HG02798 (cell line): ENCODE measurements at regions not wholly inside any gene's neighbourhood (a gene's known extent, or its start where the extent isn't known, plus 50 kb on each side); places are given as distances from the start of the nearest gene placed in this dataset.
"Not testable (repeated sequence)": the region's sequence is repeated elsewhere in the genome, so short reads cannot be mapped to it uniquely, and the experiment has no call there.

ENCODE experiments used
- ATAC-seq: cut with Tn5 transposase; IDR thresholded peaks from one replicate; pipeline ENCODE4 v1.9.1; 2021; ENCODE audit warnings: mild to moderate bottlenecking; ENCODE audit not compliant: unreplicated experiment, poor library complexity

DNA sequence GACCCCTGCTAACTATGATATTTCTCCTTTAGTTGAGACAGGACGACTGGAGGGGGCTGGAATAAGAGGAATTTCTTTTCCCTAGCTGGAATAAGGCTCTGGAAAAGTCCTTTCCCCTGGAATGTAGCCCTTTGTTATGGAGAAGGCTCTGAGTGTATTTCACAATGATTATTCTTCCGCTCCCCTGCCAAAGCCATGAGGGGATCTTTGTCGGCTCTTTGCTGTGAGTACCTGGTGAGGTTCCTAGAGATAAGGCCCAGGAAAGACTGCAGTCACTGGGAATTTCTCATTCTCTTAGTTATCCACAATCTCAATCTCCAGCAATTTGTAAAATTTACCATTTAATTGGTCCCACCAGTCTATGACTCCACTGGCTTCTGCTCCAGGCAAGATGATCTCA lies 340.2 kb upstream of the HNRNPA3 start:
- ATAC-seq, result no peak

- ATAC-seq, result no peak
Measured at GRCh38 chr2:176873403-176873802, 339.2 kb upstream of the HNRNPA3 start.

DNA sequence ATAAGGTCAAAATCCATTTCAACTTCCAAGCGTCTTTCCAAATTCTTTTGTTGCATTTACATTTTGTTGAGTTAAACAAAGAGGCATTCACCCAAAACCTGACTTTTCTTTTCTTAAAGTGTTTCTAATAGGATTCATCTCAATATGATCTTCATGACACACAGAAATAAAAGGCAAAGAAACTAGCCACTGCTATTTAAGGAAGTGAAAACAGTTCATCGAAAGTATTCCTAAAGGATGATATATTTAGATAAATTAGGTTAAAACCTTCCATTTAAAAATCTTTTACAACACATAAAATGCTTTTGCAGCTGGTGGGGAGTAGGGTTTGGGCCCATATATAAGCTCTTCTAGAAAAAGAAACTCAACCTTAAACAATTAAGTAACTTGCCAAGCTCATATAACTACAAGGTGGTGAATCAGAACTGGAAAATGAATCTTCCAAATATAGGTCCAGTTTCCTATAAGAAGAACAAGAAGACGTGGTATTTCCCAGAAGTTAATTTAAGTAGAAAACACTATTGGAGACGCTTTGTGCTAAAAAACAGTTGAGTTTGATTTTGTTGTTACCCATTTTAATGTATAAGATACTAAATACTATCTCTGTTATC lies 336.0 kb upstream of the HNRNPA3 start:
- no peak for ATAC-seq

- ATAC-seq, result no peak
Measured at GRCh38 chr2:176879426-176879995, 333.1 kb upstream of the HNRNPA3 start.

DNA sequence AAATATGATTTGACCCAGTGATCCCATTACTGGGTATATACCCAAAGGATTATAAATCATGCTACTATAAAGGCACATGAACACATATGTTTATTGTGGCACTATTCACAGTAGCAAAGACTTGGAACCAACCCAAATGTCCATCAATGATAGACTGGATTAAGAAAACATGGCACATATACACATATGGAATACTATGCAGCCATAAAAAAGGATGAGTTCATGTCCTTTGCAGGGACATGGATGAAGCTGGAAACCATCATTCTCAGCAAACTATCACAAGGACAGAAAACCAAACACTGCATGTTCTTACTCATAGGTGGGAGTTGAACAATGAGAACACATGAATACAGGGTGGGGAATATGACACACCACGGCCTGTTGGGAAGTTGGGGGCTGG lies 330.5 kb upstream of the HNRNPA3 start:
- not testable (repeated sequence) for ATAC-seq

DNA sequence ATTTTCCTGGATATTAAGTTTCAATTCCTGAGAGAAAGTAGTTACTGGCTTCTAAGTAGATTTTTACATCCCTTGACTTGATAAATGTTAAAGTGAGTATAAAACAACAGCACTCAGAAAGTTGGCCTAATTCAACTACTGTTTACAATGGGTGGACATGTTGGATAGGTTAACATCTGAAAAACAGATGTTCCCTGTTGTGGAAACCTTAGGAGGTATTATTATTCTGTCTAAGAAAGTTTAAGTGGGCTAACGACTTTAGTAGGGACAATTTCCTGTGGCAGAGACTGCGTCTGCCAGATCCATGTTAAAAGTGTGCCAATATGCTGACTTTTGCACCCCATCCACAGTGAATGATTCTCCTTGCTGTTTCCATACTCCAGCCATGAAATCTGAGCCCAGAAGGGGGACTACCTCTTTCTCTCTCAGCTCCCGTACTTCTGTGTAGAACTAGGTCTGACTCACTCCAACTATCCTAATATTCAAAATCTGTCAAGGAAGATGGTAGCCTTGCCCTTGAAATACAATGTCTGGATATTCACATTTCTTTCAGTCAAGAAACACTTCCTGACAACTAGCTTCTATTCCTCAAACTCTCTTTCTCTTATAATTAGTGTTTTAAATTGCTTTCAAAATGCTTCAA lies 327.5 kb upstream of the HNRNPA3 start:
- ATAC-seq, result no peak

DNA sequence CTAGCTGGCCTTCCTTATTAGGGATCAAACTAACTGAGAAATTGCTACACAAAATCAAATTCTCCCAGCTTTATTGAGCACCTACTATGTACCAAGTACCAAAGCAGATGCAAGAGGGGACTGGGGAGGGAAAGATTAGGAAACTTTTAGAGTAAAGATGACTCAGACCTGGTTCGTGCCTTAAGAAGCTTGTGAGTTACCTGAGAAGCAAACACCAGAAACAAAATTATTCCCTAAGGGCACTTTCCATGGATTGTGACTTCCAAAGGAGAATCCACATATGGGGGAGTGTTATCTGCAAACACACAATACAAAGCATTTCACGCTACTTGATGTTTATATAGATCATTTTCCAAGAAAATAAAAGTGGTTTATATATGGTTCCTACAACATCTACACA lies 326.9 kb upstream of the HNRNPA3 start:
- ATAC-seq, result no peak

DNA sequence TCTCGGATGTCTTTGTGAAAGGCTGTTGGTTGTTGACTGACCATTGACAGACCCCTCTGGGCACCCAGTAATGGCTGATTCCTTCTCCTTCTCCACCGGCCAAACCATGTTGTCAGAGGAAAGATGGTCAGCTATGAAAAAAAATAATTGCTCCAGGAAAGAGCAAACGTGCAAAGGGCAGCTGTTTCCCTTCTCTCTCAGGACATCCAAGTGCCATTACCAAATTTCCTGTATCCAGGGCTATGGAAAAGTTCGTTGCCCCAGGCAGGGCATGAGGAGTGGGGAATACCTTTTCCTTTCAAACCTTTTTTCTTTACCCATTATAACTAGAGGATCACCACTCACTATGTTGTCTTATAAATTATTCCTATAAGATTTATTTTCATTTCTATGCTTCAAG lies 321.5 kb upstream of the HNRNPA3 start:
- ATAC-seq, result no peak

GRCh38 chr2:176891857-176892256 lies 320.7 kb upstream of the HNRNPA3 start:
- no peak for ATAC-seq

DNA sequence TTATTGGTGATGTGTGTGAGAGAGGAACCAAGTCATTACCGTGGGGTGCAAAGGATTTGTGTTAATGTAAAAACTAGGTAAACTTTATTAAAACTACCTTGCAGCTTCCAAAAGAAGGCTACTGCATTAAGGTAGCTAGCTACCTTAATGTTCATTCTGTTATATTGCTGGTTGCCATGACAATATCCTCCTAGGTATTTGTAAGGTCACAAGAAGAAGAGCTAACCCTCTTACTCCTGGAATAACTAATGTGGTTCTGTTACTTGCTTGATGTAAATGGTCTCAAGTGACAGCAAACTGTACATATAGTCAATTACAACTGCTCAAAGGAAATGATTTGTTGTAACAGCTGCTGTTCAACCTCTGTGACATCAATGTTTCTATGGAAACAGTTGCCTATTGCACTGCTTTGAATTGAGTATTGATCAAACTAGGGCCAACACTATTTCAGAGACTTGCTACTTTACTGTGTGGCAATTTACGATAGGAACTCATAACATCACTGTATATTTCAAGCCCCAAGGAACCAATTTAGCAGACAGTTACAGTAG lies 319.8 kb upstream of the HNRNPA3 start:
- no peak for ATAC-seq

DNA sequence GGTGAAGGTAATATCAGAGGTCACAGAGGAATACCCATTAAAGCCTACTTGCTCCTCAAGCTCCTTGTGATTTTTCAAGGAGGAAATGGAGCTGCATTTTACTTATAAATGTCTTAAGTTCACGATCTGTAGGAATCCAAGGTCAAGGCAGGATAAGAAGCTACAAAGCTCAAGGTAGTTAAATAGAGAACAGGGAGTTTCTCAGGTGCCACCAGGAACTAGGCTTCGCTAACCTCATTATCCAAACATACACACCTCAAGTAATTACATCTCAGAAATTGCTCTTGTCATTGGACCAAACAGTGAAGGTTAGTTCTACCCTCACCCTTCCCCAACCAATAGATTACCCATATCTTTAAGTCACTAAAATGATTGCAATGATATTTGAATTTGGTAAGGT lies 317.4 kb upstream of the HNRNPA3 start:
- ATAC-seq, result no peak

GRCh38 chr2:176902454-176902853 lies 310.1 kb upstream of the HNRNPA3 start:
- ATAC-seq, result no peak

DNA sequence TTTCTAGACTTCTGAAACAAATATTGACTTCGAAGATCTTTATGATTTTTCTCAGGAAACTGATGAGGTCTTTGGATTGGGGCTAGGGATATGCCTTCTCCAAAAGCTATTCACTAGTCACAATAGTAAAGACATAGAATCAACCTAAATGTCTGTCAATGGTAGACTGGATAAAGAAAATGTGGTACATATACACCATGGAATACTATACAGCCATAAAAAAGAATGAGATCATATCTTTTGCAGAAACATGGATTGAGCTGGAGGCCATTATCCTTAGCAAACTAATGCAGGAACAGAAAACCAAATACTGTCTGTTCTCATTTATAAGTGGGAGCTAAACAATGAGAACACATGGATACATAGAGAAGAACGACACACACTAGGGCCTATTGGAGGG lies 308.5 kb upstream of the HNRNPA3 start:
- not testable (repeated sequence) for ATAC-seq

GRCh38 chr2:176907341-176907740 lies 305.3 kb upstream of the HNRNPA3 start:
- ATAC-seq, result no peak

DNA sequence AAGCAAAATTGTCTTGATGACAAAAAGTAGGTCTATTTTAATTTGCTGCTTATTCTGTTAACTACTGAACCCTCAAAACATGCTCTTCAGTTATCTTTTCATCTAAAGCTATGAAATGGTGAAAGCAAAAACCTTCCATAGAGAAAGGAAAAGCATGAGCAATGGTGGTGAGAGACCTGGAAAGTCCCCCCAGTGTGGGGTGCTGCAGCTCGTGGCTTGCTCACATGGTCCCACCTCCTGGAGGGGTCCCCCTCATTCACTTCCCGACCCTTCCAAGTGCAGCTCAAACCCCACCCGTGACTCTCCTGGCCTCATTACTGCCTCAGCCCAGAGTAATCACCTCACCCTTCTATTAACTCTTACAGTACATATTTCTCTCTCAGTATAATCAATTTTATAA lies 301.8 kb upstream of the HNRNPA3 start:
- ATAC-seq, result no peak

DNA sequence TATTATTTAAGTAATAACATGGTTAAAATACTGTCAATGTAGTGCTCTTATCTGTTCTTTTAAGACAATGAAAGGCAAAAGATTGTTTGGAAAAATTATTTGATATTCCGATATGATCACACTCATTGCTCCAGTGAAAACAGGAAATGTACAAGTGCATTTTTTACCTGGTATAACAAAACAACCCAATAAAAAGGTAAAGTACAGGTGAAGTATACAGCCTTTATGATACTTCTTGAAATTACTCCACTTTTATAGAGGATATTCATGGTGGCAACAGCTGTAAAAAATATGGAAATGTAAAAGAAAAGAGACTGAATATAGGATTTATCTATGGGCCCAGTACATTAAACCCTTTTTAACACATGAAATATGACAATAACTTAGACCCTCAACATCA lies 298.6 kb upstream of the HNRNPA3 start:
- no peak for ATAC-seq

DNA sequence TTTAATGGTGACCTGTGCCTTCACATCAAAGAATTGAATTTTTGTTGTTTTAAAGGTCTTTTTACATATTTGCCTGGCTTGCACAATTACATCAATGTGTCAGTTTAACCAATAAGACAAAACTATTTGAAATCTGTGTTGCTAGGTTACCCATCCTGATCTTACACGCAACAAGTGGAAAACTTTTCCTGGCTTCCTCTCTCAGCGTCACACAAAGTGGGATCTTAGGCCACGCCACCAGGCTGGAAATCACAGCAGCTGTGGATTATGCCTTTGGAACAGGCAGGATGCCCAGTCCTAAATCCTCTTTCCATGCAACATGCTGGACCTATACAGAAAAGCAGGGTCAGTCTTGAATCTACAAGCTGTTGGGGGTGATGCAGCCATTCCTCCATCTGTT lies 298.2 kb upstream of the HNRNPA3 start:
- no peak for ATAC-seq

GRCh38 chr2:176922545-176922944 lies 290.0 kb upstream of the HNRNPA3 start:
- not testable (repeated sequence) for ATAC-seq

GRCh38 chr2:176923205-176923604 lies 289.4 kb upstream of the HNRNPA3 start:
- ATAC-seq, result no peak

- no peak for ATAC-seq
Measured at GRCh38 chr2:176924909-176925534, 287.6 kb upstream of the HNRNPA3 start.

- ATAC-seq, result no peak
Measured at GRCh38 chr2:176926453-176926852, 286.1 kb upstream of the HNRNPA3 start.
